Colonic mucosa (tissue), 4 donors: ENCODE measurements at regions not wholly inside any gene's neighbourhood (a gene's known extent, or its start where the extent isn't known, plus 50 kb on each side); places are given as distances from the start of the nearest gene placed in this dataset.
"Not testable (repeated sequence)": the region's sequence is repeated elsewhere in the genome, so short reads cannot be mapped to it uniquely, and the experiment has no call there.

Source experiments
- DNase-seq: peaks from one replicate; pipeline ENCODE4 v3.0.0-alpha.2; 2020
- H3K27ac ChIP-seq: fragments of 200-600 bp; one replicate; pipeline ENCODE4 v1.8.0; 2021
- H3K27me3 ChIP-seq: fragments of 200-600 bp; one replicate; pipeline ENCODE4 v1.8.0; 2021
- H3K36me3 ChIP-seq: fragments of 200-600 bp; one replicate; pipeline ENCODE4 v1.8.0; 2021
- H3K4me1 ChIP-seq: fragments of 200-600 bp; one replicate; pipeline ENCODE4 v1.8.0; 2021; ENCODE audit warnings: mild to moderate bottlenecking
- H3K4me3 ChIP-seq: fragments of 200-600 bp; one replicate; pipeline ENCODE4 v1.8.0; 2021
- H3K9ac ChIP-seq, 2 donors: one replicate each; pipeline ENCODE4 v1.7.0; 2013; ENCODE audit warnings: control low read depth in 2 of 2, low read depth in 2 of 2, low read length in 2 of 2
- H3K9me3 ChIP-seq: fragments of 200-600 bp; one replicate; pipeline ENCODE4 v1.8.0; 2021
- intact Hi-C: fragments of 100-400 bp; cut with DNase I; formaldehyde crosslinking; loops from one replicate; pipeline ENCODE4 v1.14.1; 2022
- TF ChIP-seq, protein P1 (sequence below): fragments of 200-600 bp; IDR thresholded peaks from one replicate; pipeline ENCODE4 v1.8.0; 2022; ENCODE audit warnings: antibody characterized with exemption, mild to moderate bottlenecking
- donor health status: healthy.
- donor health status: DM: no; HTN: no; CAD: no.
- donor health status: DM: no; HTN: no; CAD: no.

DNA sequence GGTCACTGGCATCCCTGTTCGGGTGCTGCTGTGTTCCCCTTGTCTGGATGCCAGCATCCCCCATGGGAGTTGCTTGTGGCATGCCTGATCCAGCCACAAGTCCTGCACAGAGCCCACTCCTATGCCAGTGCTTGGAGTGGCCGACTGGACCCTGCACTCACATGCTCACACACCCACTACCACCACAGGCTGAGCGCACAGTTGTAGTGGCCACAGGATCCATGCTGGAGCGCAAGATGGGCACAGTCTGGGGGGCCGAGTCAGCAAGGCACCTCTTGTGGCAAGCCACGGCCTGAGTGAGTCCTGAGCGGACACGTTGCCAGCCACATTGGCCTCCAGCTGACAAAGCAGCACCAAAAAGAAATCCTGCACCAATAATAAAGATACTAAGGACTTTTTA lies 661.6 kb upstream of the TMPRSS15 start:
- TF ChIP-seq, protein P1, sequence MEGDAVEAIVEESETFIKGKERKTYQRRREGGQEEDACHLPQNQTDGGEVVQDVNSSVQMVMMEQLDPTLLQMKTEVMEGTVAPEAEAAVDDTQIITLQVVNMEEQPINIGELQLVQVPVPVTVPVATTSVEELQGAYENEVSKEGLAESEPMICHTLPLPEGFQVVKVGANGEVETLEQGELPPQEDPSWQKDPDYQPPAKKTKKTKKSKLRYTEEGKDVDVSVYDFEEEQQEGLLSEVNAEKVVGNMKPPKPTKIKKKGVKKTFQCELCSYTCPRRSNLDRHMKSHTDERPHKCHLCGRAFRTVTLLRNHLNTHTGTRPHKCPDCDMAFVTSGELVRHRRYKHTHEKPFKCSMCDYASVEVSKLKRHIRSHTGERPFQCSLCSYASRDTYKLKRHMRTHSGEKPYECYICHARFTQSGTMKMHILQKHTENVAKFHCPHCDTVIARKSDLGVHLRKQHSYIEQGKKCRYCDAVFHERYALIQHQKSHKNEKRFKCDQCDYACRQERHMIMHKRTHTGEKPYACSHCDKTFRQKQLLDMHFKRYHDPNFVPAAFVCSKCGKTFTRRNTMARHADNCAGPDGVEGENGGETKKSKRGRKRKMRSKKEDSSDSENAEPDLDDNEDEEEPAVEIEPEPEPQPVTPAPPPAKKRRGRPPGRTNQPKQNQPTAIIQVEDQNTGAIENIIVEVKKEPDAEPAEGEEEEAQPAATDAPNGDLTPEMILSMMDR: no peak
- Histone ChIP-seq H3K36me3 (no peaks in the 10 kb centered on the region), H3K9ac (no peak overlapping the region), H3K4me3 (no peak overlapping the region), H3K4me1 (no peaks in the 10 kb centered on the region), H3K27me3 (no peaks in the 10 kb centered on the region), H3K27ac (no peak overlapping the region), H3K9me3 (no peaks in the 10 kb centered on the region)
- intact Hi-C loops: no loop called here
- no peak for DNase-seq

DNA sequence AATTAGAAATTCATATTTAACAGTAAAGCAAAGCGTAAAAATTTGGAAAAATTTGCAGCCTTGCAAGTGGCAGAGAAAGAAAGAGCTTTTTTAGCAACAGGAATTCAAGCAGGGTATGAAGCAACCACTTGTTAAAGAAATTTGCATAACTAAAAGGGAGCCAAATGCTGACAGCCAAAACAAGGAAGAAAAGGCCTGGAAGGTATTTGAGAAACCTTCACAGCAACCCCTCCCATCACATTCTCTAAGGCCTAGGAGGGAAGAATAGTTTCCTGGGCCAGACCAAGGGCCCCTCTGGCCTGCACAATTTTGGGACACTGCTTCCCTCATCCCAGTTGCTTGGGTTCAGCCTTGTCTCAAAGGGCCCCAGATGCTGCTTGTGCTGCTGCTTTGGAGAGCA lies 672.4 kb upstream of the TMPRSS15 start:
- no peaks in the 10 kb centered on the region for H3K4me1 ChIP-seq
- H3K9ac ChIP-seq: no peak overlapping the region
- H3K27me3 ChIP-seq: no peaks in the 10 kb centered on the region
- DNase-seq: no peak
- no peaks in the 10 kb centered on the region for H3K36me3 ChIP-seq
- no peak overlapping the region for H3K4me3 ChIP-seq
- H3K9me3 ChIP-seq: no peaks in the 10 kb centered on the region
- intact Hi-C loops: no loop called here
- no peak overlapping the region for H3K27ac ChIP-seq
- TF ChIP-seq, protein P1: no peak

- no peak overlapping the region for H3K9ac ChIP-seq
- intact Hi-C loops: no loop called here
- no peaks in the 10 kb centered on the region for H3K27me3 ChIP-seq
- no peak overlapping the region for H3K27ac ChIP-seq
- no peaks in the 10 kb centered on the region for H3K36me3 ChIP-seq
- H3K4me3 ChIP-seq: no peak overlapping the region
- no peaks in the 10 kb centered on the region for H3K4me1 ChIP-seq
- no peak for DNase-seq
- TF ChIP-seq, protein P1: no peak
- no peaks in the 10 kb centered on the region for H3K9me3 ChIP-seq
These were observed 706.1 kb upstream of the TMPRSS15 start for GRCh38 chr21:19109694-19110093.

DNA sequence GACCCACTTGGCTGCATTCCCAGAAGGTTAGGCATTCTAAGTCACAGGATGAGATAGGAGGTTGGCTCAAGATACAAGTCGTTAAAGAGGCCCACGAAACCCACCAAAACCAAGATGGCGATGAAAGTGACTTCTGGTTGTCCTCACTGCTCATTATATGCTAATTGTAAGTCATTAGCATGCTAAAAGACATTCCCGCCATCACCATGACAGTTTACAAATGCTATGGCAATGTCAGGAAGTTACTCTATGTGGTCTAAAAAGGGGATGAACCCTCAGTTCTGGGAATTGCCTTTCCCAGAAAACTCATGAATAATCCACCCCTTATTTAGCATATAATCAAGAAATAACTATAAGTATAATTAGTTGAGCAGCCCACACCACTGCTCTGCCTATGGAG lies 715.7 kb upstream of the TMPRSS15 start:
- H3K27ac ChIP-seq, H3K9me3 ChIP-seq, H3K4me1 ChIP-seq, DNase-seq, H3K9ac ChIP-seq, intact Hi-C loops, H3K36me3 ChIP-seq, H3K27me3 ChIP-seq, H3K4me3 ChIP-seq: not testable (repeated sequence)

DNA sequence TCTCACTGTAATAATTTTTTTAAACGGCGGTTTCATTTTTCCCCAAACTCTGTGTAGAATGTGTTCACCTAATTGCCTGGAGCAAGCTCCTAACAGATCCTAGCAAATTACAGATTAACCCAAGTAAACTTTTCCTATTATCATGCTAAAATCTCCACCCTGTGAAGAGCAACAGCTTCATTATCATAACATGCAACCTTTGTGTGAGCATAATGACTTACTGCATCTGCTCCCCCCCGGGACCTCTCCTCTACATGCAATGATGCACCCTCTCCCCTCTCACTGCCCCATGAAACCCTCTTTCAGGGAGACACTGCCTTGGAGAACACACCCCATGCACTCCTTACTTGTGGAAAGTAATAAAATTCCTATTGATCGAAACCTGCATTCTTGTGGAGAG lies 717.0 kb upstream of the TMPRSS15 start:
- H3K27ac ChIP-seq: no peak overlapping the region
- H3K36me3 ChIP-seq: no peaks in the 10 kb centered on the region
- no peak for DNase-seq
- TF ChIP-seq, protein P1: no peak
- no peaks in the 10 kb centered on the region for H3K27me3 ChIP-seq
- no peaks in the 10 kb centered on the region for H3K9me3 ChIP-seq
- H3K9ac ChIP-seq: no peak overlapping the region
- no peaks in the 10 kb centered on the region for H3K4me1 ChIP-seq
- H3K4me3 ChIP-seq: no peak overlapping the region
- intact Hi-C loops: no loop called here

- H3K36me3 ChIP-seq: no peaks in the 10 kb centered on the region
- no peak for DNase-seq
- H3K4me3 ChIP-seq: no peak overlapping the region
- TF ChIP-seq, protein P1: no peak
- H3K27ac ChIP-seq: no peak overlapping the region
- intact Hi-C loops: no loop called here
- no peaks in the 10 kb centered on the region for H3K9me3 ChIP-seq
- H3K4me1 ChIP-seq: no peaks in the 10 kb centered on the region
- H3K27me3 ChIP-seq: no peaks in the 10 kb centered on the region
- no peak overlapping the region for H3K9ac ChIP-seq
These were observed 718.8 kb upstream of the TMPRSS15 start for GRCh38 chr21:19122356-19122755.
